H1 (cell line): ENCODE measurements at regions not wholly inside any gene's neighbourhood (a gene's known extent, or its start where the extent isn't known, plus 50 kb on each side); places are given as distances from the start of the nearest gene placed in this dataset.

ENCODE experiments used
- CTCF ChIA-PET: fragments of 300-600 bp; sonication (Branson Sonifier 250); formaldehyde crosslinking; loops from one replicate; lab custom pipeline; 2021; ENCODE audit not compliant: partially characterized antibody; lab: Charles Lee
- POLR2A ChIA-PET: fragments of 300-600 bp; sonication (Branson Sonifier 250); formaldehyde crosslinking; loops from one replicate; lab custom pipeline; 2021; ENCODE audit warnings: inconsistent platforms; ENCODE audit not compliant: partially characterized antibody; lab: Charles Lee
- DNase-seq, 2 experiments: peaks; one replicate each; pipeline versions ENCODE4 v3.0.0 to v3.0.0-alpha.2; 2010 to 2022; ENCODE audit warnings: low spot score in 2 of 2, low read depth in 1 of 2, mixed read lengths in 1 of 2
- FAIRE-seq: peaks from 2 replicates; lab custom pipeline; 2011; peaks lifted over from hg19 to GRCh38; lab: Jason Lieb, UNC
- H2AFZ ChIP-seq: 2 replicates; pipeline ENCODE4 v1.8.1; 2012; ENCODE audit warnings: low read length, inconsistent platforms
- H2AK5ac ChIP-seq: 2 replicates; pipeline ENCODE4 v1.6.1; 2013; ENCODE audit warnings: low read depth, low read length
- H2BK120ac ChIP-seq: replicated peaks from 2 replicates; pipeline ENCODE3; 2013; ENCODE audit warnings: low read depth, low read length, inconsistent platforms
- H2BK12ac ChIP-seq: 2 replicates; pipeline ENCODE4 v1.6.1; 2013; ENCODE audit warnings: low read depth, low read length
- H2BK15ac ChIP-seq: 2 replicates; pipeline ENCODE4 v1.6.1; 2013; ENCODE audit warnings: low read length
- H2BK20ac ChIP-seq: 2 replicates; pipeline ENCODE4 v1.6.1; 2013; ENCODE audit warnings: low read length
- H2BK5ac ChIP-seq: 2 replicates; pipeline ENCODE4 v1.6.1; 2013; ENCODE audit warnings: low read depth, low read length
- H3K14ac ChIP-seq: 2 replicates; pipeline ENCODE4 v1.6.1; 2013; ENCODE audit warnings: inconsistent platforms; ENCODE audit not compliant: insufficient read length
- H3K18ac ChIP-seq: 2 replicates; pipeline ENCODE4 v1.6.1; 2013; ENCODE audit warnings: low read length; ENCODE audit errors: extremely low read depth
- H3K23ac ChIP-seq: 2 replicates; pipeline ENCODE4 v1.6.1; 2013; ENCODE audit warnings: inconsistent platforms; ENCODE audit not compliant: insufficient read length
- H3K23me2 ChIP-seq: 2 replicates; pipeline ENCODE4 v1.6.1; 2013; ENCODE audit warnings: low read depth, low read length
- H3K27ac ChIP-seq: 2 replicates; pipeline ENCODE4 v1.6.1; 2011; ENCODE audit warnings: low read depth, low read length, inconsistent platforms
- H3K27me3 ChIP-seq, 4 experiments: replicated peaks in 1 of 4; 1 replicate in 1 of 4; 2 replicates in 3 of 4; pipeline versions ENCODE4 v1.6.1 to v1.8.1; 2011 to 2013; ENCODE audit warnings: low read length in 3 of 4, mild to moderate bottlenecking in 3 of 4, inconsistent platforms in 2 of 4, mixed read lengths in 2 of 4, moderate library complexity in 1 of 4; ENCODE audit not compliant: control insufficient read depth in 3 of 4, insufficient read depth in 3 of 4; ENCODE audit errors: extremely low read depth in 1 of 4
- H3K36me3 ChIP-seq, 4 experiments: 2 replicates each; pipeline versions ENCODE4 v1.6.1 to v1.8.1; 2011 to 2013; ENCODE audit warnings: mild to moderate bottlenecking in 4 of 4, low read length in 3 of 4, moderate library complexity in 2 of 4, control low read depth in 1 of 4, inconsistent platforms in 1 of 4; ENCODE audit not compliant: insufficient read depth in 4 of 4, control insufficient read depth in 2 of 4
- H3K4ac ChIP-seq: replicated peaks from 2 replicates; pipeline ENCODE3; 2013; ENCODE audit warnings: low read length, low read depth, mixed read lengths, inconsistent platforms; ENCODE audit not compliant: insufficient read length
- H3K4me1 ChIP-seq, 4 experiments: replicated peaks in 1 of 4; 1 replicate in 1 of 4; 2 replicates in 3 of 4; pipeline versions ENCODE4 v1.6.1 to v1.8.1; 2011 to 2013; ENCODE audit warnings: low read length in 3 of 4, inconsistent platforms in 2 of 4, mixed read lengths in 1 of 4; ENCODE audit not compliant: insufficient read depth in 4 of 4, control insufficient read depth in 3 of 4
- H3K4me2 ChIP-seq, 2 experiments: 2 replicates each; pipeline versions ENCODE4 v1.6.1 to v1.8.1; 2011 to 2013; ENCODE audit warnings: low read depth in 2 of 2, low read length in 2 of 2, control low read depth in 1 of 2, inconsistent platforms in 1 of 2, mild to moderate bottlenecking in 1 of 2; ENCODE audit not compliant: insufficient read depth in 1 of 2
- H3K4me3 ChIP-seq, 4 experiments: fragments of 200-600, 300-600 bp in 1 of 4; sonication (generic), shearing (Covaris generic), sonication (Bioruptor Twin) in 1 of 4; 2 replicates each; pipeline versions ENCODE4 v1.5.1 to v1.8.1; 2011 to 2016; ENCODE audit warnings: low read length in 4 of 4, low read depth in 3 of 4, control low read depth in 2 of 4, inconsistent platforms in 2 of 4, mild to moderate bottlenecking in 2 of 4, mixed read lengths in 1 of 4, moderate library complexity in 1 of 4; ENCODE audit not compliant: insufficient read depth in 2 of 4; ENCODE audit errors: extremely low read depth in 1 of 4
- H3K56ac ChIP-seq: replicated peaks from 2 replicates; pipeline ENCODE3; 2013; ENCODE audit warnings: low read depth, mild to moderate bottlenecking, mixed read lengths, low read length, inconsistent platforms; ENCODE audit not compliant: insufficient read length
- H3K79me1 ChIP-seq: 2 replicates; pipeline ENCODE4 v1.6.1; 2013; ENCODE audit warnings: low read depth, low read length, control low read depth
- H3K79me2 ChIP-seq, 2 experiments: 2 replicates each; pipeline versions ENCODE4 v1.6.1 to v1.8.1; 2012 to 2013; ENCODE audit warnings: low read length in 2 of 2, mild to moderate bottlenecking in 2 of 2, inconsistent platforms in 1 of 2; ENCODE audit not compliant: insufficient read depth in 2 of 2, control insufficient read depth in 1 of 2
- H3K9ac ChIP-seq, 4 experiments: replicated peaks in 1 of 4; 1 replicate in 1 of 4; 2 replicates in 3 of 4; pipeline versions ENCODE4 v1.6.1 to v1.8.1; 2011 to 2013; ENCODE audit warnings: low read depth in 3 of 4, low read length in 3 of 4, control low read depth in 2 of 4, mild to moderate bottlenecking in 2 of 4, moderate library complexity in 2 of 4, inconsistent platforms in 1 of 4; ENCODE audit errors: extremely low read depth in 1 of 4
- H3K9me3 ChIP-seq, 2 experiments: 2 replicates each; pipeline versions ENCODE4 v1.6.1 to v1.8.1; 2012 to 2013; ENCODE audit warnings: mild to moderate bottlenecking in 2 of 2, moderate library complexity in 2 of 2, control low read depth in 1 of 2, inconsistent platforms in 1 of 2, low read depth in 1 of 2, low read length in 1 of 2, mixed read lengths in 1 of 2; ENCODE audit not compliant: insufficient read depth in 2 of 2
- H4K20me1 ChIP-seq, 2 experiments: replicated peaks in 1 of 2; 2 replicates each; pipeline versions ENCODE3 to v1.8.1; 2011 to 2013; ENCODE audit warnings: inconsistent platforms in 2 of 2, low read length in 2 of 2, mild to moderate bottlenecking in 1 of 2; ENCODE audit not compliant: insufficient read depth in 2 of 2, control insufficient read depth in 1 of 2
- H4K5ac ChIP-seq: 2 replicates; pipeline ENCODE4 v1.6.1; 2013; ENCODE audit warnings: low read length, low read depth, mixed read lengths, inconsistent platforms; ENCODE audit not compliant: insufficient read length
- H4K8ac ChIP-seq: 2 replicates; pipeline ENCODE4 v1.8.0; 2013; ENCODE audit warnings: mild to moderate bottlenecking, moderate library complexity, low read length, inconsistent platforms; ENCODE audit not compliant: insufficient read depth; ENCODE audit errors: extremely low read depth
- H4K91ac ChIP-seq: replicated peaks from 2 replicates; pipeline ENCODE3; 2013; ENCODE audit warnings: low read length, mixed read lengths, inconsistent platforms; ENCODE audit not compliant: insufficient read length
- CEBPB ChIP-seq: IDR thresholded peaks from 2 replicates; pipeline ENCODE4 v1.6.1; 2012; ENCODE audit warnings: low read depth, low read length
- EGR1 ChIP-seq: IDR thresholded peaks from 2 replicates; pipeline ENCODE4 v1.6.1; 2011; ENCODE audit warnings: low read depth, low read length, borderline replicate concordance
- EP300 ChIP-seq, 2 experiments: IDR thresholded peaks; 1 replicate in 1 of 2; 2 replicates in 1 of 2; pipeline ENCODE4 v1.6.1; 2011 to 2012; ENCODE audit warnings: low read depth in 2 of 2, low read length in 2 of 2, mild to moderate bottlenecking in 2 of 2, borderline replicate concordance in 1 of 2, inconsistent platforms in 1 of 2, moderate library complexity in 1 of 2
- KDM5A ChIP-seq: fragments of 200-600 bp; IDR thresholded peaks from 2 replicates; pipeline ENCODE4 v1.7.1; 2012; ENCODE audit warnings: mild to moderate bottlenecking, low read length, inconsistent platforms, mixed read lengths
- RFX5 ChIP-seq: IDR thresholded peaks from 2 replicates; pipeline ENCODE4 v1.6.1; 2011; ENCODE audit warnings: low read depth, low read length, improper control_type of control experiment, borderline replicate concordance
- RXRA ChIP-seq: IDR thresholded peaks from 2 replicates; pipeline ENCODE4 v1.6.1; 2011; ENCODE audit warnings: low read depth, mild to moderate bottlenecking, low read length, moderate library complexity; ENCODE audit not compliant: insufficient read depth
- SAP30 ChIP-seq: fragments of 300-600 bp; sonication (generic); IDR thresholded peaks from 2 replicates; pipeline ENCODE4 v1.7.1; 2012; ENCODE audit warnings: low read length, moderate library complexity, mild to moderate bottlenecking, inconsistent platforms; ENCODE audit not compliant: insufficient read depth, insufficient replicate concordance
- SP1 ChIP-seq: IDR thresholded peaks from 2 replicates; pipeline ENCODE4 v1.6.1; 2011; ENCODE audit warnings: low read depth, low read length
- SP4 ChIP-seq: IDR thresholded peaks from 2 replicates; pipeline ENCODE4 v1.6.1; 2012; ENCODE audit warnings: low read length, inconsistent platforms
- SUZ12 ChIP-seq: fragments of 200-600 bp; sonication (generic); IDR thresholded peaks from 2 replicates; pipeline ENCODE4 v1.6.1; 2012; ENCODE audit warnings: mild to moderate bottlenecking, inconsistent platforms, low read length, moderate library complexity, mixed read lengths
- TAF1 ChIP-seq: IDR thresholded peaks from 2 replicates; pipeline ENCODE4 v1.6.1; 2011; ENCODE audit warnings: mild to moderate bottlenecking, low read depth, low read length
- TAF7 ChIP-seq: optimal IDR thresholded peaks from 2 replicates; pipeline ENCODE3; 2011; ENCODE audit warnings: low read depth, mild to moderate bottlenecking, inconsistent platforms, low read length, moderate library complexity, borderline replicate concordance
- TBP ChIP-seq: IDR thresholded peaks from 2 replicates; pipeline ENCODE4 v1.6.1; 2011; ENCODE audit warnings: low read depth, low read length, improper control_type of control experiment
- WGBS, 2 experiments: shearing (Covaris generic) in 1 of 2; methylation state at CpG; one replicate each; pipeline versions ENCODE4 v1.1.6 to v1.1.7; 2013 to 2015; ENCODE audit warnings: low lambda C conversion rate in 2 of 2, mixed read lengths in 2 of 2, inconsistent platforms in 1 of 2, low coverage in 1 of 2, missing lambda C conversion rate in 1 of 2; ENCODE audit not compliant: insufficient replicate concordance in 2 of 2, insufficient coverage in 1 of 2, insufficient read length in 1 of 2; ENCODE audit errors: extremely low coverage in 1 of 2, missing lambda C conversion rate in 1 of 2; 5-methylcytosine and 5-hydroxymethylcytosine counted together
- TF ChIP-seq, protein P1 (sequence below): IDR thresholded peaks from 2 replicates; pipeline ENCODE4 v1.6.1; 2011; ENCODE audit warnings: low read length, improper control_type of control experiment

DNA sequence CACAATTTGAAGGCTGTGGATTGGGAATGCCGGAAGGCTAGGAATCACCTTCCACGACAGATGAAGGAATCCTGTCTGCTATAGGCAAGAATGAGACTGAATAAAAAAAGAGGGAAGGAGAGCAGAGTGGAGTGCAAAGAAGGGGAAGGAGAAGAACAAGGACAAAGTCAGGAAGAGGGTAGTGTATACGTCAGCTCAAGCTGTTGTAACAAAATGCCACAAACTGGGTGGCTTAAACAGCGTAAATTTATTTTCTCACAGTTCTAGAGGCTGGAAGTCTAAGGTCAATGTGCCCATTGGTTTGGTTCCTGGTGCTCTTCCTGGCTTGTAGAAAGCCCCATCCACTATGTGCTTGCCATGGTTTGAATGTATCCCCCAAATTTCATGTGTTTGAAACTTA lies 104.5 kb downstream of the TTLL2 start:
- H4K91ac ChIP-seq: no peak overlapping the region
- H3K4me1 ChIP-seq: no peaks in the 10 kb centered on the region; a peak in 1 of 7 replicates
- H3K18ac ChIP-seq: no peak overlapping the region
- no peak overlapping the region for H3K23ac ChIP-seq
- no peak overlapping the region for H3K4ac ChIP-seq
- no peak overlapping the region for H2BK20ac ChIP-seq
- H3K27ac ChIP-seq: no peak overlapping the region
- H3K27me3 ChIP-seq: no peaks in the 10 kb centered on the region
- H4K20me1 ChIP-seq: peaks cover 0 to 2% of the 10 kb centered on the region in 2 experiments
- H3K4me3 ChIP-seq: no peak overlapping the region
- no peak overlapping the region for H2BK5ac ChIP-seq
- no peak overlapping the region for H2AFZ ChIP-seq
- H3K9me3 ChIP-seq: no peaks in the 10 kb centered on the region; a peak in 1 of 4 replicates
- H3K23me2 ChIP-seq: peaks cover 12% of the 10 kb centered on the region; the same call in 1 of the 2 replicates
- no peak overlapping the region for H3K56ac ChIP-seq
- no peak overlapping the region for H2BK15ac ChIP-seq
- H2AK5ac ChIP-seq: peak overlapping the region; percentile 44; the same call in 1 of the 2 replicates
- no peak overlapping the region for H3K4me2 ChIP-seq
- H3K79me1 ChIP-seq: no peaks in the 10 kb centered on the region
- H3K9ac ChIP-seq: no peak overlapping the region
- H3K14ac ChIP-seq: no peak overlapping the region
- no peak overlapping the region for H2BK12ac ChIP-seq
- no peak overlapping the region for H2BK120ac ChIP-seq
- CTCF ChIA-PET: no interaction called here
- H4K5ac ChIP-seq: no peak overlapping the region
- FAIRE-seq (no peak), DNase-seq (no peak)
- POLR2A ChIA-PET: interaction anchor here (1.9 kb wide), 1 partner anchor 11 kb away, joined by 5 read pairs; no protein-coding TSS in a partner anchor
- H3K79me2 ChIP-seq: no peaks in the 10 kb centered on the region
- H4K8ac ChIP-seq: no peak overlapping the region
- WGBS, 2 experiments: 76% methylated on average over 4 of the region's 4 CpGs; no CpG with 5 or more reads in 1 of the 2 experiments
- peaks cover 0 to 10% (median 2%) of the 10 kb centered on the region in 4 experiments; a peak in 3 of 8 replicates for H3K36me3 ChIP-seq
- TF ChIP-seq TAF1 (no peak), SUZ12 (no peak), TAF7 (no peak), KDM5A (no peak), TBP (no peak), RFX5 (no peak), SAP30 (no peak), SP4 (no peak), EP300 (IDR thresholded peaks at IDR 0.05; ENCODE audit: borderline replicate concordance in 1 of 2, low read depth in 2 of 2, low read length in 2 of 2) (no peak), CEBPB (no peak), RXRA (no peak), SP1 (no peak), EGR1 (no peak)
- TF ChIP-seq, protein P1, sequence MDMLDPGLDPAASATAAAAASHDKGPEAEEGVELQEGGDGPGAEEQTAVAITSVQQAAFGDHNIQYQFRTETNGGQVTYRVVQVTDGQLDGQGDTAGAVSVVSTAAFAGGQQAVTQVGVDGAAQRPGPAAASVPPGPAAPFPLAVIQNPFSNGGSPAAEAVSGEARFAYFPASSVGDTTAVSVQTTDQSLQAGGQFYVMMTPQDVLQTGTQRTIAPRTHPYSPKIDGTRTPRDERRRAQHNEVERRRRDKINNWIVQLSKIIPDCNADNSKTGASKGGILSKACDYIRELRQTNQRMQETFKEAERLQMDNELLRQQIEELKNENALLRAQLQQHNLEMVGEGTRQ: no peak
